NCI-H1105 treated with DMSO at 0.1 percent for 48 hours (cell line): ENCODE measurements at regions not wholly inside any gene's neighbourhood (a gene's known extent, or its start where the extent isn't known, plus 50 kb on each side); places are given as distances from the start of the nearest gene placed in this dataset.

ENCODE experiments used
- DNase-seq: peaks from one replicate; lab custom pipeline; 2025; lab: John Stamatoyannopoulos, UW

- DNase-seq = no peak
Measured at GRCh38 chr11:15735706-15736105, 620.6 kb downstream of the SOX6 start.

- DNase-seq = no peak
Measured at GRCh38 chr11:15737320-15737719, 619.0 kb downstream of the SOX6 start.

GRCh38 chr11:15738931-15739330 lies 617.4 kb downstream of the SOX6 start:
- no peak for DNase-seq

- peak; percentile 86 for DNase-seq
Measured at GRCh38 chr11:15742626-15743519, 613.5 kb downstream of the SOX6 start.

GRCh38 chr11:15744693-15745092 lies 611.7 kb downstream of the SOX6 start:
- no peak for DNase-seq

- DNase-seq = no peak
Measured at GRCh38 chr11:15745266-15745665, 611.1 kb downstream of the SOX6 start.

- no peak for DNase-seq
Measured at GRCh38 chr11:15747671-15748070, 608.7 kb downstream of the SOX6 start.

- no peak for DNase-seq
Measured at GRCh38 chr11:15748132-15748531, 608.2 kb downstream of the SOX6 start.

GRCh38 chr11:15748741-15749140 lies 607.6 kb downstream of the SOX6 start:
- DNase-seq = no peak

GRCh38 chr11:15750535-15751308 lies 605.6 kb downstream of the SOX6 start:
- DNase-seq = peak; percentile 99

GRCh38 chr11:15754221-15754620 lies 602.1 kb downstream of the SOX6 start:
- DNase-seq = no peak

GRCh38 chr11:15757048-15757698 lies 599.2 kb downstream of the SOX6 start:
- no peak for DNase-seq

GRCh38 chr11:15758857-15759465 lies 597.4 kb downstream of the SOX6 start:
- no peak for DNase-seq

- DNase-seq = no peak
Measured at GRCh38 chr11:15761235-15761634, 595.1 kb downstream of the SOX6 start.

GRCh38 chr11:15764326-15764725 lies 592.0 kb downstream of the SOX6 start:
- DNase-seq = no peak

GRCh38 chr11:15764948-15765347 lies 591.4 kb downstream of the SOX6 start:
- no peak for DNase-seq

- DNase-seq = no peak
Measured at GRCh38 chr11:15765530-15765929, 590.8 kb downstream of the SOX6 start.

- DNase-seq = no peak
Measured at GRCh38 chr11:15768321-15768720, 588.0 kb downstream of the SOX6 start.

- no peak for DNase-seq
Measured at GRCh38 chr11:15769203-15769602, 587.1 kb downstream of the SOX6 start.

GRCh38 chr11:15770798-15771414 lies 585.4 kb downstream of the SOX6 start:
- peak; percentile 33 for DNase-seq

GRCh38 chr11:15772547-15772946 lies 583.8 kb downstream of the SOX6 start:
- DNase-seq = no peak

- DNase-seq = no peak
Measured at GRCh38 chr11:15772981-15773380, 583.4 kb downstream of the SOX6 start.
